Endothelial cell of hepatic sinusoid (primary cell): ENCODE measurements at regions not wholly inside any gene's neighbourhood (a gene's known extent, or its start where the extent isn't known, plus 50 kb on each side); places are given as distances from the start of the nearest gene placed in this dataset.
"Not testable (repeated sequence)": the region's sequence is repeated elsewhere in the genome, so short reads cannot be mapped to it uniquely, and the experiment has no call there.

Source experiments
- in situ Hi-C: cut with HindIII; loops from 2 replicates; pipeline ENCODE4 v1.10.0; 2017; ENCODE audit warnings: low sequenced_read_pairs

GRCh38 chr14:71619472-71619871 lies 312.8 kb upstream of the RGS6 start:
- in situ Hi-C loops = no loop called here

GRCh38 chr14:71620401-71620800 lies 311.8 kb upstream of the RGS6 start:
- in situ Hi-C loops = loop anchor here (5.0 kb wide), 2 partner anchors 47 to 83 kb away; no protein-coding TSS in a partner anchor

- in situ Hi-C loops = loop anchor here (5.0 kb wide), 2 partner anchors 46 to 84 kb away; no protein-coding TSS in a partner anchor
Observed at GRCh38 chr14:71621276-71621675, 311.0 kb upstream of the RGS6 start.

GRCh38 chr14:71621980-71622605 lies 310.1 kb upstream of the RGS6 start:
- in situ Hi-C loops = loop anchor here (5.0 kb wide), 2 partner anchors 45 to 85 kb away; no protein-coding TSS in a partner anchor

- in situ Hi-C loops = loop anchor here (5.0 kb wide), 2 partner anchors 43 to 87 kb away; no protein-coding TSS in a partner anchor
Observed at GRCh38 chr14:71623939-71624338, 308.3 kb upstream of the RGS6 start.

GRCh38 chr14:71625175-71625574 lies 307.1 kb upstream of the RGS6 start:
- in situ Hi-C loops = no loop called here

- in situ Hi-C loops = no loop called here
Observed at GRCh38 chr14:71625891-71626701, 306.1 kb upstream of the RGS6 start.

- in situ Hi-C loops = no loop called here
Observed at GRCh38 chr14:71628433-71628832, 303.8 kb upstream of the RGS6 start.

- in situ Hi-C loops = no loop called here
Observed at GRCh38 chr14:71629250-71629649, 303.0 kb upstream of the RGS6 start.

- in situ Hi-C loops = no loop called here
Observed at GRCh38 chr14:71629765-71630492, 302.3 kb upstream of the RGS6 start.

GRCh38 chr14:71631030-71631429 lies 301.2 kb upstream of the RGS6 start:
- in situ Hi-C loops = not testable (repeated sequence)

- in situ Hi-C loops = no loop called here
Observed at GRCh38 chr14:71632440-71632946, 299.7 kb upstream of the RGS6 start.

GRCh38 chr14:71636076-71636475 lies 296.2 kb upstream of the RGS6 start:
- in situ Hi-C loops = no loop called here

- in situ Hi-C loops = no loop called here
Observed at GRCh38 chr14:71636820-71637471, 295.3 kb upstream of the RGS6 start.

GRCh38 chr14:71638523-71639196 lies 293.6 kb upstream of the RGS6 start:
- in situ Hi-C loops = no loop called here

GRCh38 chr14:71642715-71643114 lies 289.5 kb upstream of the RGS6 start:
- in situ Hi-C loops = no loop called here

- in situ Hi-C loops = no loop called here
Observed at GRCh38 chr14:71645656-71646055, 286.6 kb upstream of the RGS6 start.

GRCh38 chr14:71646518-71646917 lies 285.7 kb upstream of the RGS6 start:
- in situ Hi-C loops = no loop called here

- in situ Hi-C loops = no loop called here
Observed at GRCh38 chr14:71647086-71647784, 285.0 kb upstream of the RGS6 start.

GRCh38 chr14:71648725-71649124 lies 283.5 kb upstream of the RGS6 start:
- in situ Hi-C loops = no loop called here
